Duodenal mucosa (tissue), 2 donors: ENCODE measurements at regions not wholly inside any gene's neighbourhood (a gene's known extent, or its start where the extent isn't known, plus 50 kb on each side); places are given as distances from the start of the nearest gene placed in this dataset.

ENCODE experiments used
- H3K27ac ChIP-seq: one replicate; pipeline ENCODE4 v1.7.0; 2013; ENCODE audit warnings: low read depth, low read length
- H3K27me3 ChIP-seq, 2 donors: one replicate each; pipeline ENCODE4 v1.7.0; 2013; ENCODE audit warnings: low read length in 2 of 2, control low read depth in 1 of 2; ENCODE audit not compliant: insufficient read depth in 2 of 2, control insufficient read depth in 1 of 2
- H3K36me3 ChIP-seq, 2 donors: one replicate each; pipeline ENCODE4 v1.7.0; 2013; ENCODE audit warnings: low read length in 2 of 2, control low read depth in 1 of 2; ENCODE audit not compliant: insufficient read depth in 2 of 2, control insufficient read depth in 1 of 2
- H3K4me1 ChIP-seq, 2 donors: one replicate each; pipeline ENCODE4 v1.7.0; 2013; ENCODE audit warnings: low read length in 2 of 2, control low read depth in 1 of 2; ENCODE audit not compliant: insufficient read depth in 2 of 2, control insufficient read depth in 1 of 2
- H3K4me3 ChIP-seq, 2 donors: one replicate each; pipeline ENCODE4 v1.7.0; 2013; ENCODE audit warnings: low read length in 2 of 2, low read depth in 1 of 2
- H3K9ac ChIP-seq, 2 donors: one replicate each; pipeline ENCODE4 v1.7.0; 2013; ENCODE audit warnings: low read length in 2 of 2, low read depth in 1 of 2
- H3K9me3 ChIP-seq, 2 donors: one replicate each; pipeline ENCODE4 v1.7.0; 2013; ENCODE audit warnings: low read length in 2 of 2, control low read depth in 1 of 2; ENCODE audit not compliant: control insufficient read depth in 1 of 2

DNA sequence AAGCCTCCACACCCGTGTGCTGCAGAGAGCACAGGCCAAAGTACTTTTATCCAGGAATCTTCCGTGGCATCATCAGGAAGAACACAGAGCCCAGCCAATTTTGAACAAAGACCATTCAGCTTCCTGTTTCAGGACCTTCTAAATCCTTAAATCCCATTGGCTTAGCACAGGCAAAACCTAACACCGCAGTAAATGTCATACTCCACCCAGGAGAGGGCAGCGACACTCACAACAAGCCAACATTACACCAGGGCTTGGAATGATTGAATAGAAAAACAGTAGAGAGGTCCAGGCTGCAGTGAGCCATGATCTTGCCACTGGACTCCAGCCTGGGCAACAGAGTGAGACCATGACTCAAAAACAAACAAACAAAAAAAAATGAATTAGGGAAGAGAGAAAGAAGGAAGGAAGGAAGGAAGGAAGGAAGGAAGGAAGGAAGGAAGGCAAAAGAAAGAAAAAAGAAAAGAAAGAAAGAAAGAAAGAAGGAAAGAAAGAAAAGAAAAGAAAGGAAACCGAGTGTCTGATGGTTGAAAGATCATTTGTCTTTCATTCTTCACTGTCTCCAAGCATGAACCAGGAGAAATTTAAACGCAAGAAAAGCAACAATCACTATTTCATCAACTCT, 144.6 kb upstream of the SATB2 start:
- Histone ChIP-seq H3K36me3 (no peaks in the 10 kb centered on the region), H3K4me3 (no peak overlapping the region), H3K9ac (no peak overlapping the region), H3K4me1 (no peaks in the 10 kb centered on the region), H3K27me3 (peaks cover 0 to 2% of the 10 kb centered on the region in 2 donors), H3K9me3 (no peaks in the 10 kb centered on the region), H3K27ac (no peak overlapping the region)

DNA sequence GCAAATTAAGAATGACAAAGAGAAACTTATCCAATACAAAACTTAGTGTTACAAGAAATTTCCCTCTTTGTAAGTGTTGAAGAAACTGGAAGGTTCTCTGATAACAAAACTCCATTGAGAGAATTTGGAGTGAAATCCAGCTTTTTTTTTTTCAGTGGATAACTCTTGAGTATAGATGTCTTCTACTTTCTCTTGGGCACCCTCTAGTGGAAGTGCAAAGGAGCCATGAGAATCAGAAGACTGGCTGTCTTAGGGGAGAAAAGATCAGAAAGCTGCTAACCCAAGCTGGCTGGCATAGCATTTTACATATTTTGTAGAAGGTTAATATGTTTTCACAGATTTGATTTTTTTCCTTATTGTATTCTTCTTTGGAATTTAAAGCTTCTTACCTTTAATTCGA, 138.8 kb upstream of the SATB2 start:
- no peak overlapping the region for H3K9ac ChIP-seq
- no peak overlapping the region for H3K4me3 ChIP-seq
- no peaks in the 10 kb centered on the region for H3K4me1 ChIP-seq
- no peaks in the 10 kb centered on the region for H3K9me3 ChIP-seq
- H3K27ac ChIP-seq: no peak overlapping the region
- no peaks in the 10 kb centered on the region for H3K36me3 ChIP-seq
- H3K27me3 ChIP-seq: no peaks in the 10 kb centered on the region

DNA sequence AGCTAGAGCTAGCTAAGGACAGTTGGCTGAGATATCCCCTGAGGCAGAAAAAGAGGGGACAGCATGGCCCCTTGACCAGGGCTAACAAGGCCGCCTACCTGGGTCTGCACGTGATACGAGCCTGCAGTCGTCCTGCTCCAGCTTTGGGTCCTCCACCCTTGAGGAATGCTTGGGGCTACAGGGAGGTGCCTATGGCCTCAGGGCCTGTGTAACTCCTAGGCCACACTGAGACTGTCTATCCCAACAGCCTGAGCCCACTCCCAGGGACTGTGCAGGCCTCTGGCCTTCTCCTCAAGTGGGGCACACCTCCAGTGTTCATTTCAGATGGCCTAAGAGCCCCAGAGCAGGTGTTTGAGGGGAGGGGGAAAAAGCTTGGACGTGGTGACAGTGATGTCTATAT, 136.7 kb upstream of the SATB2 start:
- Histone ChIP-seq H3K36me3 (no peaks in the 10 kb centered on the region), H3K27ac (no peak overlapping the region), H3K9me3 (no peaks in the 10 kb centered on the region), H3K4me3 (no peak overlapping the region), H3K9ac (no peak overlapping the region), H3K4me1 (no peaks in the 10 kb centered on the region), H3K27me3 (no peaks in the 10 kb centered on the region)

DNA sequence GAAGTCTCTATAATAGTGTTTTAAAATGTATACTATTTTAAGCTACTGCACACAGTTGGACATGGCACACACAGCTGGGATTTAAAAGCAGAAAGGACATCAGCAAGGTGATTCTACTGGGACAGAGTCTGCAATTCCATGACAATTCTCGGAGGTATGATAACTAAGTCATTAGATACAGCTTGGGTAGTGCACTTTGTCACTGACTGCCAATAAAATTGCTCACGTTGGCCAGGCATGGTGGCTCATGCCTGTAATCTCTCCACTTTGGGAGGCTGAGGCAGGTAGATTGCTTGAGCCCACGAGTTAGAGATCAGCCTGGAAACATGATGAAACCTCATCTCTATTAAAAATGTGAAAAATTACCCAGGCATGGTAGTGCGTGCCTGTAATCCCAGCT, 134.1 kb upstream of the SATB2 start:
- no peak overlapping the region for H3K9ac ChIP-seq
- H3K27ac ChIP-seq: no peak overlapping the region
- H3K9me3 ChIP-seq: no peaks in the 10 kb centered on the region
- H3K4me3 ChIP-seq: no peak overlapping the region
- no peaks in the 10 kb centered on the region for H3K4me1 ChIP-seq
- H3K27me3 ChIP-seq: no peaks in the 10 kb centered on the region
- H3K36me3 ChIP-seq: no peaks in the 10 kb centered on the region

DNA sequence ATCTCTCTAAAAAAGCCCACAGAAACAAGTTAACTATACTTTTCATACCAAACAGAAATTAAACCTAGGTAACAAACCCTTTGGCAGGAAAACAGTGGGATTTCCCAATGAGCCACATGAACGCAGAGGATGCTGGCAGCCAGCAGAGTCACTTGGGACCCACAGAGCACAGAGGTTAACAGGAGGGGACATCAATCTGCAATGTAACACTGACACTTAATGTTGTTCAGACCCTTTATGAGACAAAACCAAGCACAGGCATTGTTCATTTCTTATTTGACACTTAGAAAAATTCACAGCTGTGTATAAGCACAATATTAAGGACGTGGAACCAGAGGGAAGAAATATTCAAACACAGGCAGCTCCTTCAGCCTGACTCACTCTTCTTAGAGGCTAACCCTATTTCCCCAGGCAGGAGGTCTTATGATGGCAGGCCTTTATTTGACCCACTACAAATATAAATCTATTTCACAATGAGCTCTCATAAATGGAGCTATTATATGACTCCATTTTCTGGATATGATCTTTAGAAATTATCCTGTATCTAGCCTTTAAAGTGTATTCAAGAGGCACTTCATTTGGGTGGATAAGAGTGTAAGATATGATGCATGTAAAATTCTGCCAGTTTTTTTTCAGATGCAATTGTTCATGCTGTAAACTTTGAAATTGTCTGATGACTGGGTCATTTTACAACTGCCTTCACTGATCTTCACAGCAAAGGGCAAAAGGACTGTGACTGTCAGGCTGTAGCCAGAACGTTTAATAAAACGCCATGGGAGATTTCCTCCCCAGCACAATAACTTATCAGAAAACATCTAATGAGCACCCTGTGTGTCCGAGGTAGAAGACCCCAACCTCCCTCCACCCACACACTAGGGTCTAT, 132.8 kb upstream of the SATB2 start:
- Histone ChIP-seq H3K4me1 (no peaks in the 10 kb centered on the region), H3K9ac (no peak overlapping the region)

DNA sequence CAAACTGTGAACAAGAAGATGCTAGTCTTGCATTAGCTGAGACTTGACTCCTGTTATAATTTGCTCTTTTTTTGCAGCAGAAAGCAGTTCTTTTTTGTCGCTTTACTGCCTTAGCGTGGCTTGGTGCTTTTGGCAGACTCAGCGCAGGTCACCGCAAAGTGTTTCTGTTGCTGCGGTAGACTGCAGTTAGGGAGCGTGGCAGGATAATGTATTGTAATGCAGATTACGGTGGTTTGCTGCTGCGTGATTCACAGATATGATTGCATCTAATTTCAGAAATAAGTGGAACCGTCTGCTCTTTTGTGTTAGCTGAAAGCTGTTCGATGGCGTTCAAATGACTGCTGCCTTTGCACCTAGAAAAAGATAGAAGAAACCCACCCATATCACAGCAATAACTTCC, 131.6 kb upstream of the SATB2 start:
- no peaks in the 10 kb centered on the region for H3K27me3 ChIP-seq
- H3K36me3 ChIP-seq: no peaks in the 10 kb centered on the region
- no peak overlapping the region for H3K27ac ChIP-seq
- H3K9me3 ChIP-seq: no peaks in the 10 kb centered on the region
- H3K4me3 ChIP-seq: no peak overlapping the region
- no peaks in the 10 kb centered on the region for H3K4me1 ChIP-seq
- H3K9ac ChIP-seq: no peak overlapping the region

More for the DNA sequence above, 132.8 kb upstream of the SATB2 start:
- H3K4me3 ChIP-seq: no peak overlapping the region
- H3K9me3 ChIP-seq: no peaks in the 10 kb centered on the region
- no peak overlapping the region for H3K27ac ChIP-seq
- no peaks in the 10 kb centered on the region for H3K36me3 ChIP-seq
- no peaks in the 10 kb centered on the region for H3K27me3 ChIP-seq

DNA sequence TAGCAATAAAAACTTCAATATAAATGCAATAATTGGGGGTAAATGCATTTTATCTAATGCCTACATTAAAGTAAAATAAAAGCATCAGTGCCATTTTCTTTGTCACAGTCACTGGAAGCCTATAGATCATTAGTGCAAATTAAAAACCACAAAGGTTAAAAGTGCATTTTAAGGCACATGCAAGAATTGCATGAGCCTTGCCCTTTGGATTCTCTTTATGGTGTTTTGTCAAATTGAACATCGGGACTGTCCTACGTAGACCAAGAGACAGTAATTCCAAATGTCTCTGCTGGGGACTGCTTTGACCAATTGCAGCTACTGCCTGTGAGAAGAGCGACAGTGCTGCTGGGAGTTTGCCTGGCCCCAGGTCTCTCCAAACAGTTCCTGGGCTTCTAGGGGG, 130.3 kb upstream of the SATB2 start:
- H3K4me1 ChIP-seq: no peaks in the 10 kb centered on the region
- H3K36me3 ChIP-seq: no peaks in the 10 kb centered on the region
- H3K9me3 ChIP-seq: no peaks in the 10 kb centered on the region
- no peaks in the 10 kb centered on the region for H3K27me3 ChIP-seq
- H3K27ac ChIP-seq: no peak overlapping the region
- H3K9ac ChIP-seq: no peak overlapping the region
- no peak overlapping the region for H3K4me3 ChIP-seq

DNA sequence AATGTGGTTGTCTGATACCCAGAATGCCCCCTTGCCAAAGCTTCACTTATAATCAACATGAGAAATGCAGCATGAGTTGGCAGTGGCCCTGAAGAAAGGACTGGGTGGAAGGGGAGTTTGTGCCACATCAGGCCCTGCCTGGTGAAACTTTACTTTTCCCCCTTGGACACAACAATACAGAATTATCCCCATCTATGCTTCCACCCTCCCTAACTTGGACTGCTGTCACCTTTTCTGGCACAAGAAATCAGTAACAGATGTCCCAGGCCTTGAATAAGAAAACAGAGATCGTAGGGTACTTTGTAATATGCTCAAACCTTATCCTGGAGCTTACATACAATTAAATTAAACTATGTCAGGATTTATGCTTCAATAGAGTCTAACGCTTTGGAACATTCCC, 128.9 kb upstream of the SATB2 start:
- Histone ChIP-seq H3K9me3 (no peaks in the 10 kb centered on the region), H3K27ac (no peak overlapping the region), H3K27me3 (no peaks in the 10 kb centered on the region), H3K4me3 (no peak overlapping the region), H3K4me1 (no peaks in the 10 kb centered on the region), H3K9ac (no peak overlapping the region), H3K36me3 (no peaks in the 10 kb centered on the region)

DNA sequence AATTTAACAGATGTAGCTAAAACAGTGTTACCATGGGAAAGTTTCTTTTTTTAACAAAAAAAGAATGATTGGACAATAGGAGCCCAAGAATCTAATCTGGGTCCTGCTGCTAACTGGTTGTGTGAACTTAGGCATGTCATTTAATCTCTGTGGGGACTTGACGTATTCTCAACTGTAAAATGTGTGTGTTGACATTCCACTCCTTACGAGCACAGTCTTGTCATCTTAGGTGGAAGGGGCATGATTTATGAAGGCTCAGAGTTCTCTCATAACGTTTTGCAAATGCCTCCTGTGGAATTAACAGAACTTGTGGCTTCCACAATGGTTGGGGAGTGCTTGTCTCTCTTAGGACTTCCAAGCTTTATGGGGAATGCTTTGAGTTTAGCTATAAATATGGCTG, 125.9 kb upstream of the SATB2 start:
- Histone ChIP-seq H3K4me3 (no peak overlapping the region), H3K27me3 (no peaks in the 10 kb centered on the region), H3K9ac (no peak overlapping the region), H3K27ac (no peak overlapping the region), H3K36me3 (no peaks in the 10 kb centered on the region), H3K4me1 (no peaks in the 10 kb centered on the region), H3K9me3 (no peaks in the 10 kb centered on the region)

DNA sequence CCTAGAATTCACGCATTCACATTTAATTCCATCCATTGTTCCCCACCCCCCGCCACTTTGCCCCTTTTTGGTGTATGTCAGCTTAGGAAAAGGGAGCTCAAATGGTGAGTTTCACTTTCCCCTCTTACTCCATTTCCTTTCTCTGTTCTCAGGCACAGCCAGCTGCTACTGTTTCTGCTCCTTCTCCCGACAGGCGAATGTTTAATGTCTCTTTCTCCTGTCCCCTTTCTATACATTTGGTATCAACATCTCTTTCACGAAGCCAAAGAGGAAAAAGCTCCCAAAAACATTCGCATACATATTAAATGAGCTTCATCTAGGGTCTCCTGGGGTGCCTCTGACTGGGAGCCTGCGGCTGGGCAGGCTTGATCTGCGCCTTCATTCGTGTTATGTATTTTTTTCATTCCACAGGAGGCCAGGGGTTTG, 124.2 kb upstream of the SATB2 start:
- no peaks in the 10 kb centered on the region for H3K9me3 ChIP-seq
- no peak overlapping the region for H3K9ac ChIP-seq
- H3K4me1 ChIP-seq: no peaks in the 10 kb centered on the region
- no peak overlapping the region for H3K27ac ChIP-seq
- H3K4me3 ChIP-seq: peak overlapping the region; percentile 31 to 48
- no peaks in the 10 kb centered on the region for H3K36me3 ChIP-seq
- no peaks in the 10 kb centered on the region for H3K27me3 ChIP-seq
